ENCODE measurements at regions not wholly inside any gene's neighbourhood (a gene's known extent, or its start where the extent isn't known, plus 50 kb on each side); places are given as distances from the start of the nearest gene placed in this dataset.

DNA sequence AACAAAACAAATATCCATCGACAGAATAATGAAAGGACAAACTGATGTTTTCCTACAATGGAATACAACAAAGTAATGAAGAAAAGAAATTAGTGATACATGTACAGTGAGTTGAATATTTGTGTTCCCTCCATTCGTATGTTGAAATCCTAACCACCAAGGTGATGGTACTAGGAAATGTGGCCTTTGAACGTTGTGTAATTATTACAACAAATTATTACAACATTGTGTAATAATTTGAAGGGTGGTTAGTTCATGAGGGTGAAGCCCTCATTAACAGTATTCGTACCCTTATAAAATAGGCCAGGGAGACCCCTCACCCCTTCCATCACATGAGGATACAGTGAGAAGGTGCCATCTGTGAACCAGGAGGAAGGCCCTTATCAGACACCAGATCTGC is 339.4 kb downstream of the BMP2 start (continued):
- TF ChIP-seq, protein P1, sequence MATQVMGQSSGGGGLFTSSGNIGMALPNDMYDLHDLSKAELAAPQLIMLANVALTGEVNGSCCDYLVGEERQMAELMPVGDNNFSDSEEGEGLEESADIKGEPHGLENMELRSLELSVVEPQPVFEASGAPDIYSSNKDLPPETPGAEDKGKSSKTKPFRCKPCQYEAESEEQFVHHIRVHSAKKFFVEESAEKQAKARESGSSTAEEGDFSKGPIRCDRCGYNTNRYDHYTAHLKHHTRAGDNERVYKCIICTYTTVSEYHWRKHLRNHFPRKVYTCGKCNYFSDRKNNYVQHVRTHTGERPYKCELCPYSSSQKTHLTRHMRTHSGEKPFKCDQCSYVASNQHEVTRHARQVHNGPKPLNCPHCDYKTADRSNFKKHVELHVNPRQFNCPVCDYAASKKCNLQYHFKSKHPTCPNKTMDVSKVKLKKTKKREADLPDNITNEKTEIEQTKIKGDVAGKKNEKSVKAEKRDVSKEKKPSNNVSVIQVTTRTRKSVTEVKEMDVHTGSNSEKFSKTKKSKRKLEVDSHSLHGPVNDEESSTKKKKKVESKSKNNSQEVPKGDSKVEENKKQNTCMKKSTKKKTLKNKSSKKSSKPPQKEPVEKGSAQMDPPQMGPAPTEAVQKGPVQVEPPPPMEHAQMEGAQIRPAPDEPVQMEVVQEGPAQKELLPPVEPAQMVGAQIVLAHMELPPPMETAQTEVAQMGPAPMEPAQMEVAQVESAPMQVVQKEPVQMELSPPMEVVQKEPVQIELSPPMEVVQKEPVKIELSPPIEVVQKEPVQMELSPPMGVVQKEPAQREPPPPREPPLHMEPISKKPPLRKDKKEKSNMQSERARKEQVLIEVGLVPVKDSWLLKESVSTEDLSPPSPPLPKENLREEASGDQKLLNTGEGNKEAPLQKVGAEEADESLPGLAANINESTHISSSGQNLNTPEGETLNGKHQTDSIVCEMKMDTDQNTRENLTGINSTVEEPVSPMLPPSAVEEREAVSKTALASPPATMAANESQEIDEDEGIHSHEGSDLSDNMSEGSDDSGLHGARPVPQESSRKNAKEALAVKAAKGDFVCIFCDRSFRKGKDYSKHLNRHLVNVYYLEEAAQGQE (IDR thresholded peaks at IDR 0.05; ENCODE audit: low read depth, low read length), result no peak
- TF ChIP-seq, protein P2, sequence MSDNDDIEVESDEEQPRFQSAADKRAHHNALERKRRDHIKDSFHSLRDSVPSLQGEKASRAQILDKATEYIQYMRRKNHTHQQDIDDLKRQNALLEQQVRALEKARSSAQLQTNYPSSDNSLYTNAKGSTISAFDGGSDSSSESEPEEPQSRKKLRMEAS (IDR thresholded peaks at IDR 0.05; ENCODE audit: low read depth), result no peak
- no peak for TF ChIP-seq MXI1 (IDR thresholded peaks at IDR 0.05; ENCODE audit: low read depth, low read length)
- no peak for TF ChIP-seq GATA2 (CRISPR knock-in tag; IDR thresholded peaks at IDR 0.05)

GRCh38 chr20:7108929-7109328 is 341.4 kb downstream of the BMP2 start:
- Histone ChIP-seq H3K9me3 (no peaks in the 10 kb centered on the region), H3K27me3 (ENCODE audit: insufficient read depth) (no peaks in the 10 kb centered on the region), H3K27ac (ENCODE audit: low read depth in 2 of 2, low read length in 1 of 2) (no peak overlapping the region), H3K4me2 (no peak overlapping the region), H3K9ac (no peak overlapping the region), H2AFZ (ENCODE audit: low read depth) (no peak overlapping the region), H3K4me3 (ENCODE audit: low read depth in 2 of 2, low read length in 1 of 2) (no peak overlapping the region), H4K20me1 (ENCODE audit: insufficient read depth) (no peaks in the 10 kb centered on the region), H3F3A (replicated peaks; ENCODE audit: insufficient read depth) (no peaks in the 10 kb centered on the region), H3K4me1 (ENCODE audit: control insufficient read depth in 1 of 2, insufficient read depth in 2 of 2, low read depth in 1 of 2, low read length in 1 of 2) (no peaks in the 10 kb centered on the region), H3K79me2 (ENCODE audit: insufficient read depth) (no peaks in the 10 kb centered on the region), H3K9me2 (no peaks in the 10 kb centered on the region), H3K36me3 (replicated peaks in 1 of 2; ENCODE audit: control insufficient read depth in 1 of 2, insufficient read depth in 2 of 2, low read length in 1 of 2) (no peaks in the 10 kb centered on the region)
- TF ChIP-seq EP300 (IDR thresholded peaks at IDR 0.05; ENCODE audit: borderline replicate concordance in 1 of 2, low read depth in 1 of 2, low read length in 1 of 2) (0 out of 4 replicates have a peak, but pooled peaks of 1 of the 2 experiments have one; percentile 10), SIN3A (IDR thresholded peaks at IDR 0.05; ENCODE audit: borderline replicate concordance, low read depth, low read length) (no peak)
- ChIA-PET POLR2A (no interaction called here), CTCF (interaction anchor here (1.2 kb wide), 2 partner anchors 177 to 343 kb away, joined by 3 to 4 read pairs; no protein-coding TSS in a partner anchor)
- no peak for DNase-seq
- 3% methylated on average over 2 of the region's 2 CpGs for WGBS (ENCODE audit: low lambda C conversion rate)

DNA sequence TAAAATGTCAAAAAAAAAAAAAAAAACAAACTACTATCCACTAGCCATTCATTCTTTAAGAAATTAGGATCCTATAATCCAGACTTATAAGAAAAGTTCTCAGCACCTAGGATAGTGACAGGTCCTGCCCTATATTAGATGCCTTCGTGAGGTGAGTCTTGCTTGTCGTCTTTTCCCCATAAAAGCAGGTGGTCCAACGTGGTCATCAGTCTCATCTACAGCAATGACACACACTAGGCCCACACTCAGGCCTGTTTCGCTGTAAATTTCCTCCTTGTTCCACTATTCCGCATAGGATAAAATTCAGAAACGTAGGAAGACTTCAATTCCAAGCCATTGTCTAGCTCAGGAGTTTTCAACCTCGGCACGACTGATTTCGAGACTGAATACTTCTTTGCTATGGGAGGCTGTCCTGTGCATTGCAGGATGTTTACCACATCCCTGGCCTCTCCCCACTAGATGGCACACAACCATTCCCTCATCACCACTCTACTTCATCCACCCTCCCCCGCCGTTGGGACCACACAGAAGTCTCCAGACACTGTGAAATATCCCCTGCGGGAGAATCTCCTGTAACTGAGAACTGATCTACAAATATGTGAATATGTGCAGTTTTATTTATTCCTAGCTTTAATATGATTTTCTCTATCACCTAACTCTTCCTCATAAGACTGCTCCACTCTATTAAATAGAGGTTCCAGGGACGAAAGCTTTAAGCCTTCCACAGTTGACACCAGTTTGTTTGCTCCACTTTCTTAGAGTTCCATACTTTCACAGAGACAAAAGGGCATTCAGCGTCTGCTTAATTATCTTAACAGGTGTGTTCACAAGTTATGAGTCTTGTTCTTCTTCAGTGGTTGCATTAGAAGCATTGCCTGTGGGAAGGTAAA is 346.3 kb downstream of the BMP2 start:
- Histone ChIP-seq H3K27me3 (ENCODE audit: insufficient read depth) (no peaks in the 10 kb centered on the region), H3K9me2 (no peaks in the 10 kb centered on the region), H3K4me3 (ENCODE audit: low read depth in 2 of 2, low read length in 1 of 2) (no peak overlapping the region), H3K9ac (no peak overlapping the region), H3K36me3 (replicated peaks in 1 of 2; ENCODE audit: control insufficient read depth in 1 of 2, insufficient read depth in 2 of 2, low read length in 1 of 2) (no peaks in the 10 kb centered on the region), H3F3A (replicated peaks; ENCODE audit: insufficient read depth) (no peaks in the 10 kb centered on the region), H2AFZ (ENCODE audit: low read depth) (no peak overlapping the region), H3K79me2 (ENCODE audit: insufficient read depth) (no peaks in the 10 kb centered on the region), H4K20me1 (ENCODE audit: insufficient read depth) (no peaks in the 10 kb centered on the region), H3K27ac (ENCODE audit: low read depth in 2 of 2, low read length in 1 of 2) (no peak overlapping the region), H3K9me3 (no peaks in the 10 kb centered on the region), H3K4me1 (ENCODE audit: control insufficient read depth in 1 of 2, insufficient read depth in 2 of 2, low read depth in 1 of 2, low read length in 1 of 2) (no peaks in the 10 kb centered on the region), H3K4me2 (no peak overlapping the region)
- ChIA-PET POLR2A (no interaction called here), CTCF (interaction anchor here (0.6 to 2.1 kb wide), 7 partner anchors 10 to 1608 kb away, joined by 3 to 10 read pairs (median 5); no protein-coding TSS in a partner anchor)
- peak; percentile 56 for DNase-seq
- 11% methylated on average over 14 of the region's 14 CpGs for WGBS (ENCODE audit: low lambda C conversion rate)
- TF ChIP-seq YY1 (IDR thresholded peaks at IDR 0.05; ENCODE audit: low read depth) (no peak), CTCF (IDR thresholded peaks at IDR 0.05) (peak; percentile 38; the same call in 1 of the 2 replicates), MEF2A (IDR thresholded peaks at IDR 0.05; ENCODE audit: borderline replicate concordance, low read depth) (no peak), FOSL2 (IDR thresholded peaks at IDR 0.05; ENCODE audit: borderline replicate concordance, low read depth) (no peak), RAD21 (IDR thresholded peaks at IDR 0.05; ENCODE audit: low read length) (peak; percentile 47), TAF1 (IDR thresholded peaks at IDR 0.05; ENCODE audit: borderline replicate concordance, low read depth, low read length) (no peak), SMC3 (IDR thresholded peaks at IDR 0.05; ENCODE audit: low read depth, low read length) (peak; percentile 42; the same call in 1 of the 2 replicates)
